H1 (cell line): ENCODE measurements at regions not wholly inside any gene's neighbourhood (a gene's known extent, or its start where the extent isn't known, plus 50 kb on each side); places are given as distances from the start of the nearest gene placed in this dataset.
A peak's percentile ranks its signal among the peaks of the same experiment; 100 is the strongest.
"Not testable (repeated sequence)": the region's sequence is repeated elsewhere in the genome, so short reads cannot be mapped to it uniquely, and the experiment has no call there.

Experiments
- CTCF ChIA-PET: fragments of 300-600 bp; sonication (Branson Sonifier 250); formaldehyde crosslinking; loops from one replicate; lab custom pipeline; 2021; ENCODE audit not compliant: partially characterized antibody; lab: Charles Lee
- POLR2A ChIA-PET: fragments of 300-600 bp; sonication (Branson Sonifier 250); formaldehyde crosslinking; loops from one replicate; lab custom pipeline; 2021; ENCODE audit warnings: inconsistent platforms; ENCODE audit not compliant: partially characterized antibody; lab: Charles Lee
- DNase-seq, 2 experiments: peaks; one replicate each; pipeline versions ENCODE4 v3.0.0 to v3.0.0-alpha.2; 2010 to 2022; ENCODE audit warnings: low spot score in 2 of 2, low read depth in 1 of 2, mixed read lengths in 1 of 2
- FAIRE-seq: peaks from 2 replicates; lab custom pipeline; 2011; peaks lifted over from hg19 to GRCh38; lab: Jason Lieb, UNC
- H2AFZ ChIP-seq: 2 replicates; pipeline ENCODE4 v1.8.1; 2012; ENCODE audit warnings: low read length, inconsistent platforms
- H2AK5ac ChIP-seq: 2 replicates; pipeline ENCODE4 v1.6.1; 2013; ENCODE audit warnings: low read depth, low read length
- H2BK120ac ChIP-seq: replicated peaks from 2 replicates; pipeline ENCODE3; 2013; ENCODE audit warnings: low read depth, low read length, inconsistent platforms
- H2BK12ac ChIP-seq: 2 replicates; pipeline ENCODE4 v1.6.1; 2013; ENCODE audit warnings: low read depth, low read length
- H2BK15ac ChIP-seq: 2 replicates; pipeline ENCODE4 v1.6.1; 2013; ENCODE audit warnings: low read length
- H2BK20ac ChIP-seq: 2 replicates; pipeline ENCODE4 v1.6.1; 2013; ENCODE audit warnings: low read length
- H2BK5ac ChIP-seq: 2 replicates; pipeline ENCODE4 v1.6.1; 2013; ENCODE audit warnings: low read depth, low read length
- H3K14ac ChIP-seq: 2 replicates; pipeline ENCODE4 v1.6.1; 2013; ENCODE audit warnings: inconsistent platforms; ENCODE audit not compliant: insufficient read length
- H3K18ac ChIP-seq: 2 replicates; pipeline ENCODE4 v1.6.1; 2013; ENCODE audit warnings: low read length; ENCODE audit errors: extremely low read depth
- H3K23ac ChIP-seq: 2 replicates; pipeline ENCODE4 v1.6.1; 2013; ENCODE audit warnings: inconsistent platforms; ENCODE audit not compliant: insufficient read length
- H3K23me2 ChIP-seq: 2 replicates; pipeline ENCODE4 v1.6.1; 2013; ENCODE audit warnings: low read depth, low read length
- H3K27ac ChIP-seq: 2 replicates; pipeline ENCODE4 v1.6.1; 2011; ENCODE audit warnings: low read depth, low read length, inconsistent platforms
- H3K27me3 ChIP-seq, 4 experiments: replicated peaks in 1 of 4; 1 replicate in 1 of 4; 2 replicates in 3 of 4; pipeline versions ENCODE4 v1.6.1 to v1.8.1; 2011 to 2013; ENCODE audit warnings: low read length in 3 of 4, mild to moderate bottlenecking in 3 of 4, inconsistent platforms in 2 of 4, mixed read lengths in 2 of 4, moderate library complexity in 1 of 4; ENCODE audit not compliant: control insufficient read depth in 3 of 4, insufficient read depth in 3 of 4; ENCODE audit errors: extremely low read depth in 1 of 4
- H3K36me3 ChIP-seq, 4 experiments: 2 replicates each; pipeline versions ENCODE4 v1.6.1 to v1.8.1; 2011 to 2013; ENCODE audit warnings: mild to moderate bottlenecking in 4 of 4, low read length in 3 of 4, moderate library complexity in 2 of 4, control low read depth in 1 of 4, inconsistent platforms in 1 of 4; ENCODE audit not compliant: insufficient read depth in 4 of 4, control insufficient read depth in 2 of 4
- H3K4ac ChIP-seq: replicated peaks from 2 replicates; pipeline ENCODE3; 2013; ENCODE audit warnings: low read length, low read depth, mixed read lengths, inconsistent platforms; ENCODE audit not compliant: insufficient read length
- H3K4me1 ChIP-seq, 4 experiments: replicated peaks in 1 of 4; 1 replicate in 1 of 4; 2 replicates in 3 of 4; pipeline versions ENCODE4 v1.6.1 to v1.8.1; 2011 to 2013; ENCODE audit warnings: low read length in 3 of 4, inconsistent platforms in 2 of 4, mixed read lengths in 1 of 4; ENCODE audit not compliant: insufficient read depth in 4 of 4, control insufficient read depth in 3 of 4
- H3K4me2 ChIP-seq, 2 experiments: 2 replicates each; pipeline versions ENCODE4 v1.6.1 to v1.8.1; 2011 to 2013; ENCODE audit warnings: low read depth in 2 of 2, low read length in 2 of 2, control low read depth in 1 of 2, inconsistent platforms in 1 of 2, mild to moderate bottlenecking in 1 of 2; ENCODE audit not compliant: insufficient read depth in 1 of 2
- H3K4me3 ChIP-seq, 4 experiments: fragments of 200-600, 300-600 bp in 1 of 4; sonication (generic), shearing (Covaris generic), sonication (Bioruptor Twin) in 1 of 4; 2 replicates each; pipeline versions ENCODE4 v1.5.1 to v1.8.1; 2011 to 2016; ENCODE audit warnings: low read length in 4 of 4, low read depth in 3 of 4, control low read depth in 2 of 4, inconsistent platforms in 2 of 4, mild to moderate bottlenecking in 2 of 4, mixed read lengths in 1 of 4, moderate library complexity in 1 of 4; ENCODE audit not compliant: insufficient read depth in 2 of 4; ENCODE audit errors: extremely low read depth in 1 of 4
- H3K56ac ChIP-seq: replicated peaks from 2 replicates; pipeline ENCODE3; 2013; ENCODE audit warnings: low read depth, mild to moderate bottlenecking, mixed read lengths, low read length, inconsistent platforms; ENCODE audit not compliant: insufficient read length
- H3K79me1 ChIP-seq: 2 replicates; pipeline ENCODE4 v1.6.1; 2013; ENCODE audit warnings: low read depth, low read length, control low read depth
- H3K79me2 ChIP-seq, 2 experiments: 2 replicates each; pipeline versions ENCODE4 v1.6.1 to v1.8.1; 2012 to 2013; ENCODE audit warnings: low read length in 2 of 2, mild to moderate bottlenecking in 2 of 2, inconsistent platforms in 1 of 2; ENCODE audit not compliant: insufficient read depth in 2 of 2, control insufficient read depth in 1 of 2
- H3K9ac ChIP-seq, 4 experiments: replicated peaks in 1 of 4; 1 replicate in 1 of 4; 2 replicates in 3 of 4; pipeline versions ENCODE4 v1.6.1 to v1.8.1; 2011 to 2013; ENCODE audit warnings: low read depth in 3 of 4, low read length in 3 of 4, control low read depth in 2 of 4, mild to moderate bottlenecking in 2 of 4, moderate library complexity in 2 of 4, inconsistent platforms in 1 of 4; ENCODE audit errors: extremely low read depth in 1 of 4
- H3K9me3 ChIP-seq, 2 experiments: 2 replicates each; pipeline versions ENCODE4 v1.6.1 to v1.8.1; 2012 to 2013; ENCODE audit warnings: mild to moderate bottlenecking in 2 of 2, moderate library complexity in 2 of 2, control low read depth in 1 of 2, inconsistent platforms in 1 of 2, low read depth in 1 of 2, low read length in 1 of 2, mixed read lengths in 1 of 2; ENCODE audit not compliant: insufficient read depth in 2 of 2
- H4K20me1 ChIP-seq, 2 experiments: replicated peaks in 1 of 2; 2 replicates each; pipeline versions ENCODE3 to v1.8.1; 2011 to 2013; ENCODE audit warnings: inconsistent platforms in 2 of 2, low read length in 2 of 2, mild to moderate bottlenecking in 1 of 2; ENCODE audit not compliant: insufficient read depth in 2 of 2, control insufficient read depth in 1 of 2
- H4K5ac ChIP-seq: 2 replicates; pipeline ENCODE4 v1.6.1; 2013; ENCODE audit warnings: low read length, low read depth, mixed read lengths, inconsistent platforms; ENCODE audit not compliant: insufficient read length
- H4K8ac ChIP-seq: 2 replicates; pipeline ENCODE4 v1.8.0; 2013; ENCODE audit warnings: mild to moderate bottlenecking, moderate library complexity, low read length, inconsistent platforms; ENCODE audit not compliant: insufficient read depth; ENCODE audit errors: extremely low read depth
- H4K91ac ChIP-seq: replicated peaks from 2 replicates; pipeline ENCODE3; 2013; ENCODE audit warnings: low read length, mixed read lengths, inconsistent platforms; ENCODE audit not compliant: insufficient read length
- RAD21 ChIP-seq, 2 experiments: IDR thresholded peaks in 1 of 2; conservative IDR thresholded peaks in 1 of 2; 2 replicates each; pipeline ENCODE4 v1.6.1; 2011; ENCODE audit warnings: low read depth in 2 of 2, low read length in 2 of 2, improper control_type of control experiment in 1 of 2, inconsistent platforms in 1 of 2, mild to moderate bottlenecking in 1 of 2, moderate library complexity in 1 of 2
- WGBS, 2 experiments: shearing (Covaris generic) in 1 of 2; methylation state at CpG; one replicate each; pipeline versions ENCODE4 v1.1.6 to v1.1.7; 2013 to 2015; ENCODE audit warnings: low lambda C conversion rate in 2 of 2, mixed read lengths in 2 of 2, inconsistent platforms in 1 of 2, low coverage in 1 of 2, missing lambda C conversion rate in 1 of 2; ENCODE audit not compliant: insufficient replicate concordance in 2 of 2, insufficient coverage in 1 of 2, insufficient read length in 1 of 2; ENCODE audit errors: extremely low coverage in 1 of 2, missing lambda C conversion rate in 1 of 2; 5-methylcytosine and 5-hydroxymethylcytosine counted together
- TF ChIP-seq, protein P1 (sequence below), 3 experiments: IDR thresholded peaks; 1 replicate in 2 of 3; 2 replicates in 1 of 3; pipeline versions ENCODE4 v1.5.1 to v1.6.1; 2011; ENCODE audit warnings: low read length in 3 of 3, mild to moderate bottlenecking in 3 of 3, inconsistent platforms in 2 of 3, low read depth in 1 of 3, moderate library complexity in 1 of 3; ENCODE audit not compliant: insufficient read depth in 1 of 3; ENCODE audit errors: control extremely low read depth in 1 of 3

DNA sequence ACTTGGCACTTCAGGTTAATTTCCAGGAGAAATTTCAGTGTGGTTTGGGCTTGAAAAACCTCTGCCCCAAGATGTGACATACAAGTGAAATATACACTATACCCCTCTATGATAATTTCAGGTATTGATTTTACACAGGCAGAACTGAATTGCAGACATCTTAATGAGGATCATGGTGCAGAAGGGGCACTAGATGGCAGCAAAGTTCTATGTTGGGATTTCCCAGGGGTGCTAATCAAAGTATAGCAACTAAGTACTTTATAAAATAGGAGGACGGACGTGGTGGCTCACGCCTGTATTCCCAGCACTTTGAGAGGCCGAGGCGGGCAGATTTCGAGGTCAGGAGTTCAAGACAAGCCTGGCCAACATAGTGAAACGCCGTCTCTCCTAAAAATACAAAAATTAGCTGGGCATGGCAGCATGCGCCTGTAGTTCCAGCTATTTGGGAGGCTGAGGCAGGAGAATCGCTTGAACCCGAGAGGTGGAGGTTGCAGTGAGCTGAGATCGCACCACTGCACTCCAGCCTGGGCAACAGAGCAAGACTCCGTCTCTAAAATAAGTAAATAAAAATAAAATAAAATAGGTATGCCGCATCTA, 555.7 kb downstream of the ETS1 start:
- peak; percentile 76 for FAIRE-seq
- H3K56ac ChIP-seq, H3K14ac ChIP-seq, H2BK12ac ChIP-seq, H3K4ac ChIP-seq, H2BK15ac ChIP-seq, H3K36me3 ChIP-seq, H3K4me1 ChIP-seq, H3K79me1 ChIP-seq, H4K91ac ChIP-seq, H4K8ac ChIP-seq, H3K27ac ChIP-seq, H3K23ac ChIP-seq, H2BK120ac ChIP-seq, H3K4me2 ChIP-seq, H3K4me3 ChIP-seq, POLR2A ChIA-PET, H2BK5ac ChIP-seq, H4K5ac ChIP-seq, H3K18ac ChIP-seq, H2AFZ ChIP-seq, H3K9ac ChIP-seq, H3K9me3 ChIP-seq: not testable (repeated sequence)
- 76% methylated on average over 14 of the region's 14 CpGs; no CpG with 5 or more reads in 1 of the 2 experiments for WGBS, 2 experiments
- CTCF ChIA-PET: interaction anchor here (0.5 to 2.0 kb wide), 14 partner anchors 11 to 1301 kb away, joined by 3 to 11 read pairs (median 3); no protein-coding TSS in a partner anchor
- peak; percentile 90 to 93 for TF ChIP-seq RAD21 (IDR thresholded peaks at IDR 0.05 in 1 of 2, conservative IDR thresholded peaks at IDR 0.05 in 1 of 2; ENCODE audit: low read depth in 2 of 2, low read length in 2 of 2)
- TF ChIP-seq, protein P1, sequence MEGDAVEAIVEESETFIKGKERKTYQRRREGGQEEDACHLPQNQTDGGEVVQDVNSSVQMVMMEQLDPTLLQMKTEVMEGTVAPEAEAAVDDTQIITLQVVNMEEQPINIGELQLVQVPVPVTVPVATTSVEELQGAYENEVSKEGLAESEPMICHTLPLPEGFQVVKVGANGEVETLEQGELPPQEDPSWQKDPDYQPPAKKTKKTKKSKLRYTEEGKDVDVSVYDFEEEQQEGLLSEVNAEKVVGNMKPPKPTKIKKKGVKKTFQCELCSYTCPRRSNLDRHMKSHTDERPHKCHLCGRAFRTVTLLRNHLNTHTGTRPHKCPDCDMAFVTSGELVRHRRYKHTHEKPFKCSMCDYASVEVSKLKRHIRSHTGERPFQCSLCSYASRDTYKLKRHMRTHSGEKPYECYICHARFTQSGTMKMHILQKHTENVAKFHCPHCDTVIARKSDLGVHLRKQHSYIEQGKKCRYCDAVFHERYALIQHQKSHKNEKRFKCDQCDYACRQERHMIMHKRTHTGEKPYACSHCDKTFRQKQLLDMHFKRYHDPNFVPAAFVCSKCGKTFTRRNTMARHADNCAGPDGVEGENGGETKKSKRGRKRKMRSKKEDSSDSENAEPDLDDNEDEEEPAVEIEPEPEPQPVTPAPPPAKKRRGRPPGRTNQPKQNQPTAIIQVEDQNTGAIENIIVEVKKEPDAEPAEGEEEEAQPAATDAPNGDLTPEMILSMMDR (IDR thresholded peaks at IDR 0.05; ENCODE audit: control extremely low read depth in 1 of 3, insufficient read depth in 1 of 3, low read depth in 1 of 3, low read length in 3 of 3): peak in 2 of 3 experiments; percentile 60 to 74; a peak in 3 of 4 replicates
- TF ChIP-seq, all 59 proteins: peak for 2; not testable (repeated sequence) for 57
- peak; percentile 13 to 53 for DNase-seq
- not testable (repeated sequence) for H2AK5ac ChIP-seq, H2BK20ac ChIP-seq, H3K79me2 ChIP-seq, H4K20me1 ChIP-seq, H3K23me2 ChIP-seq, H3K27me3 ChIP-seq
